Hepatocyte (in vitro differentiated cells): ENCODE measurements at regions not wholly inside any gene's neighbourhood (a gene's known extent, or its start where the extent isn't known, plus 50 kb on each side); places are given as distances from the start of the nearest gene placed in this dataset.

Source experiments
- DNase-seq: peaks from one replicate; pipeline ENCODE4 v3.0.0-alpha.2; 2016; ENCODE audit warnings: low spot score
- H2AFZ ChIP-seq: fragments of 200-600 bp; sonication (generic); 2 replicates; pipeline ENCODE4 v1.6.0; 2016; ENCODE audit warnings: antibody characterized with exemption, mild to moderate bottlenecking
- H3K27ac ChIP-seq: fragments of 200-600 bp; sonication (generic); 2 replicates; pipeline ENCODE4 v1.5.1; 2016; ENCODE audit warnings: mild to moderate bottlenecking
- H3K27me3 ChIP-seq: fragments of 200-600 bp; sonication (generic); 2 replicates; pipeline ENCODE4 v1.6.1; 2016
- H3K36me3 ChIP-seq: fragments of 200-600 bp; sonication (generic); replicated peaks from 2 replicates; pipeline ENCODE4 v1.5.1; 2016; ENCODE audit warnings: low read depth; ENCODE audit not compliant: insufficient read depth
- H3K4me1 ChIP-seq: fragments of 200-600 bp; sonication (generic); 2 replicates; pipeline ENCODE4 v1.5.1; 2016; ENCODE audit warnings: mild to moderate bottlenecking, moderate library complexity; ENCODE audit not compliant: insufficient read depth
- H3K4me2 ChIP-seq: fragments of 200-600 bp; sonication (generic); 2 replicates; pipeline ENCODE4 v1.6.0; 2016
- H3K4me3 ChIP-seq: fragments of 200-600 bp; sonication (generic); 2 replicates; pipeline ENCODE4 v1.5.1; 2016; ENCODE audit warnings: mild to moderate bottlenecking
- H3K79me2 ChIP-seq: fragments of 200-600 bp; sonication (generic); 2 replicates; pipeline ENCODE4 v1.6.0; 2017; ENCODE audit warnings: mild to moderate bottlenecking
- H3K9me2 ChIP-seq: fragments of 200-600 bp; sonication (generic); replicated peaks from 2 replicates; pipeline ENCODE4 v1.6.0; 2017; ENCODE audit warnings: mild to moderate bottlenecking; ENCODE audit not compliant: insufficient read depth
- H3K9me3 ChIP-seq: fragments of 200-600 bp; sonication (generic); 2 replicates; pipeline ENCODE4 v1.5.1; 2016; ENCODE audit warnings: low read depth, mild to moderate bottlenecking
- H4K20me1 ChIP-seq: fragments of 200-600 bp; sonication (generic); 2 replicates; pipeline ENCODE4 v1.6.0; 2016; ENCODE audit warnings: mild to moderate bottlenecking; ENCODE audit not compliant: insufficient read depth, poor library complexity, severe bottlenecking
- EZH2 ChIP-seq: fragments of 200-600 bp; sonication (generic); IDR thresholded peaks from 2 replicates; pipeline ENCODE4 v1.6.1; 2016; ENCODE audit warnings: antibody characterized with exemption, mild to moderate bottlenecking, borderline replicate concordance
- EZH2phosphoT487 ChIP-seq: fragments of 200-600 bp; sonication (generic); IDR thresholded peaks from one replicate; pipeline ENCODE4 v1.6.1; 2018; ENCODE audit warnings: antibody characterized with exemption, mild to moderate bottlenecking, low read depth, moderate library complexity; ENCODE audit not compliant: unreplicated experiment, severe bottlenecking
- WGBS: methylation state at CpG from one replicate; pipeline ENCODE4 v1.1.6; 2016; ENCODE audit warnings: low lambda C conversion rate; ENCODE audit errors: missing lambda C conversion rate; 5-methylcytosine and 5-hydroxymethylcytosine counted together
- TF ChIP-seq, protein P1 (sequence below): fragments of 200-600 bp; sonication (generic); IDR thresholded peaks from 2 replicates; pipeline ENCODE4 v1.5.1; 2016; ENCODE audit warnings: antibody characterized with exemption, mild to moderate bottlenecking; ENCODE audit not compliant: poor library complexity

DNA sequence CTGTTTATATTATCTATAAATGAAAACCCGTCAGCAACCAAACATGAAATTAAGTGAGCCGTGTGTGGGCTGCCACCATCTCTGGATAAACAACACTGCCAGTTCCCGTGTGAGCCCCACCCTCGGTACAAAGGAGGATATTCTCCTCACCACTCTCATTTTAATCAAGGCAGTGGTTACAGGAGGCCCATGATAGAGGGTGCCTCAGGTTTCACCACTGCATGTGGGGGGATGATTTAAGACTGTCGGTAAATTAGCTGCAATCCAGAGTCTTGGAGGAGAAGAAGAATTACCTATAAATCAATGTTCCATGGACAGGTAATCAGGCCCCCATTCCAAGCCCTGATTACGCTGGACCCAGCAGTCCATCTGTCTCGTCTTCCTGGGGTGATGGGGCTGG lies 361.6 kb upstream of the SULF2 start:
- no peaks in the 10 kb centered on the region for H3K4me1 ChIP-seq
- WGBS, result 72% methylated on average over 7 of the region's 7 CpGs
- no peak overlapping the region for H3K4me2 ChIP-seq
- no peaks in the 10 kb centered on the region for H3K79me2 ChIP-seq
- no peaks in the 10 kb centered on the region for H3K9me2 ChIP-seq
- no peaks in the 10 kb centered on the region for H3K9me3 ChIP-seq
- H3K27ac ChIP-seq, result no peak overlapping the region
- no peaks in the 10 kb centered on the region for H3K27me3 ChIP-seq
- H3K36me3 ChIP-seq, result no peaks in the 10 kb centered on the region
- no peak for DNase-seq
- TF ChIP-seq, protein P1, sequence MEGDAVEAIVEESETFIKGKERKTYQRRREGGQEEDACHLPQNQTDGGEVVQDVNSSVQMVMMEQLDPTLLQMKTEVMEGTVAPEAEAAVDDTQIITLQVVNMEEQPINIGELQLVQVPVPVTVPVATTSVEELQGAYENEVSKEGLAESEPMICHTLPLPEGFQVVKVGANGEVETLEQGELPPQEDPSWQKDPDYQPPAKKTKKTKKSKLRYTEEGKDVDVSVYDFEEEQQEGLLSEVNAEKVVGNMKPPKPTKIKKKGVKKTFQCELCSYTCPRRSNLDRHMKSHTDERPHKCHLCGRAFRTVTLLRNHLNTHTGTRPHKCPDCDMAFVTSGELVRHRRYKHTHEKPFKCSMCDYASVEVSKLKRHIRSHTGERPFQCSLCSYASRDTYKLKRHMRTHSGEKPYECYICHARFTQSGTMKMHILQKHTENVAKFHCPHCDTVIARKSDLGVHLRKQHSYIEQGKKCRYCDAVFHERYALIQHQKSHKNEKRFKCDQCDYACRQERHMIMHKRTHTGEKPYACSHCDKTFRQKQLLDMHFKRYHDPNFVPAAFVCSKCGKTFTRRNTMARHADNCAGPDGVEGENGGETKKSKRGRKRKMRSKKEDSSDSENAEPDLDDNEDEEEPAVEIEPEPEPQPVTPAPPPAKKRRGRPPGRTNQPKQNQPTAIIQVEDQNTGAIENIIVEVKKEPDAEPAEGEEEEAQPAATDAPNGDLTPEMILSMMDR, result no peak
- TF ChIP-seq EZH2phosphoT487 (no peak), EZH2 (no peak)
- no peak overlapping the region for H2AFZ ChIP-seq
- no peak overlapping the region for H3K4me3 ChIP-seq
- H4K20me1 ChIP-seq, result no peaks in the 10 kb centered on the region

DNA sequence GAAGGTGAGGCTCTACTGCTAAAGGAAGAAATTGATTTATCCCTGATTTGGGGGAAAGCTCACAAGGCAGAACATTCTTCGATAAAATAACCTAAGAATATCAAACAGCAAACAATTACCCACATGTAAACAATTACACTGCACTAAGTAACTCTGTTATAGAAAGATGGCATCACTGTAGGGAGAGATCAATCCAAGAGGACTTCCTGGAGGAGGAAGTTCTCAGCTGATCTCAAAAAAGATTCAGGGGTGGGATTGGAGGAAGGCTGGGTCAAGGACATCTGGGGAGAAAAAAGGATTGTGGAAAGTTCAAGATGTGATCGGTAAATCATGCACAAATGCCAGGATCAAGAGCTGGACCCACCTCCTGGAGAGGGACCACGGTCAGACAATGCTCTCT lies 361.0 kb upstream of the SULF2 start:
- H2AFZ ChIP-seq, result no peak overlapping the region
- no peaks in the 10 kb centered on the region for H4K20me1 ChIP-seq
- H3K4me1 ChIP-seq, result no peaks in the 10 kb centered on the region
- no peak overlapping the region for H3K4me2 ChIP-seq
- TF ChIP-seq EZH2, result no peak
- TF ChIP-seq EZH2phosphoT487, result no peak
- TF ChIP-seq, protein P1, result no peak
- no peak overlapping the region for H3K27ac ChIP-seq
- 92% methylated on average over 3 of the region's 3 CpGs for WGBS
- H3K9me2 ChIP-seq, result no peaks in the 10 kb centered on the region
- H3K4me3 ChIP-seq, result no peak overlapping the region
- H3K27me3 ChIP-seq, result no peaks in the 10 kb centered on the region
- DNase-seq, result no peak
- no peaks in the 10 kb centered on the region for H3K36me3 ChIP-seq
- no peaks in the 10 kb centered on the region for H3K9me3 ChIP-seq
- H3K79me2 ChIP-seq, result no peaks in the 10 kb centered on the region

DNA sequence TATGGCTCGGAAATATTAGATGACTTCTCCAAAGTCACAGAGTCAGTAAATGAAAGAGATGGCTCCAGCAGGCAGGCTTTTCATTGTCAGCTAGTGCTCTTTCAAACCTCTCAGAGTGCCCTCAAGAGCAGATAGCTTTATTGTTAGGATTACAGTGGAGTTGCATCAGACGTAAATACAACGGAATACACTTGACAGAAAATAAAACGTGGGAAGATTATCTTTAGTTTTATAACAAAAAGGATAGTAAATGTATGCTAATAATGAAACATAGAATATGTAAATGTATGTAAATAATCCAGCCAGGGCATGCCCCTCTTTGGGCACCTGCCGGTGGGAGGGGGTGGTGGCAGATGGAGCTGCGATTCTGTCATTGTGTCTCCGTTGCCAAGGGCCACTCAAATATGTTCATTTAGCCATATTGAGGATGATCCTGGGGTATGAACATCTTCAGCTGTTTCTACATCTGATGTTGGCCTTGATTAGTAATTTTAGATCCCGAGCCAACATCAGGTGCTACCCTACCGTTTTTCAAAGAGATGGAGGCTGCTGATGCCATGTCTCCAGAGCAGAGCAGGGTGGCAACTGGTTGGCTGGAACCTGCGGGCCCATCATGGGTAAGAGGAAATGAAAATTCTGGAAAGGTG lies 358.3 kb upstream of the SULF2 start:
- Histone ChIP-seq H3K4me3 (no peak overlapping the region), H3K4me2 (no peak overlapping the region), H3K27ac (no peak overlapping the region), H2AFZ (no peak overlapping the region), H3K79me2 (no peaks in the 10 kb centered on the region), H3K36me3 (no peaks in the 10 kb centered on the region), H4K20me1 (no peaks in the 10 kb centered on the region), H3K4me1 (no peaks in the 10 kb centered on the region), H3K9me2 (no peaks in the 10 kb centered on the region), H3K27me3 (no peaks in the 10 kb centered on the region), H3K9me3 (no peaks in the 10 kb centered on the region)
- WGBS, result 84% methylated on average over 10 of the region's 10 CpGs
- TF ChIP-seq EZH2phosphoT487 (no peak), EZH2 (no peak)
- TF ChIP-seq, protein P1, result no peak
- DNase-seq, result no peak

DNA sequence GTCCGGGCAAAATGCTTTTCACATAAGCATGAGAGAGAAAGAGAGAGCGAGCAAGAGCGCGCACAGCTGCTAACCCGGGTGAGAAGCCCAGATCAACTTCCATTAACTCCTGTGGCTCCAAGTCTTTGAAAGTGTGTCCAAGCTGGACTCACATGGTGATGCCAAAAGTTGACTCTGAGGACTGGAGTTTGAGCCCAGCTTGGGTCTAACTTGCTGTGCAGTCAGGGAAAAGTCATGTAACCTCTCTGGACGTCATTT lies 357.2 kb upstream of the SULF2 start:
- no peaks in the 10 kb centered on the region for H3K79me2 ChIP-seq
- no peak overlapping the region for H2AFZ ChIP-seq
- no peaks in the 10 kb centered on the region for H3K9me2 ChIP-seq
- no peaks in the 10 kb centered on the region for H3K9me3 ChIP-seq
- DNase-seq, result no peak
- WGBS, result 83% methylated on average over 6 of the region's 6 CpGs
- H3K4me1 ChIP-seq, result no peaks in the 10 kb centered on the region
- no peaks in the 10 kb centered on the region for H3K27me3 ChIP-seq
- no peak for TF ChIP-seq EZH2
- TF ChIP-seq EZH2phosphoT487, result no peak
- TF ChIP-seq, protein P1, result no peak
- H3K36me3 ChIP-seq, result no peaks in the 10 kb centered on the region
- no peak overlapping the region for H3K4me2 ChIP-seq
- no peak overlapping the region for H3K4me3 ChIP-seq
- no peak overlapping the region for H3K27ac ChIP-seq
- no peaks in the 10 kb centered on the region for H4K20me1 ChIP-seq
